ENCODE measurements at regions not wholly inside any gene's neighbourhood (a gene's known extent, or its start where the extent isn't known, plus 50 kb on each side); places are given as distances from the start of the nearest gene placed in this dataset.
A peak's percentile ranks its signal among the peaks of the same experiment; 100 is the strongest.
"Not testable (repeated sequence)": the region's sequence is repeated elsewhere in the genome, so short reads cannot be mapped to it uniquely, and the experiment has no call there.

- DNase-seq = no peak
Observed at GRCh38 chr11:45382133-45382878, 96.2 kb upstream of the SYT13 start.

- DNase-seq = no peak
Observed at GRCh38 chr11:45379162-45379863, 93.2 kb upstream of the SYT13 start.

DNA sequence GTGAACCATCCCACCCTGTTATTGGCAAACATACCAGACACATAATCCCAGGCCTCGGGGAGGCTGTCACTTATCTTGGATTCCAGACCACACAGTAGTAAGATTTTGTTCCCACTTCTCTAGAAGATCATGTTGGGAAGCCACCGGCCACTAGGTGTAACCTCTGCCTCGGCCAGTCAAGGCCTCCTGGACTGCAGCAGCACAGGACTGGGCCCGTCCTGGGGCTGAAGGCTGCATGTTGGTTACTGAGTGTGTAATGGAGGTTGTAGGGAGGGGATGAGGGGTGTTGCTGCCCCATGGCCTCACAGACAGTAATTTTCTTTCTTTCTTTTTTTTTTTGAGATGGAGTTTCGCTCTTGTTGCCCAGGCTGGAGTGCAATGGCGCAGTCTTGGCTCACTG is 92.4 kb upstream of the SYT13 start:
- DNase-seq = no peak

- no peak for DNase-seq
Observed at GRCh38 chr11:45374653-45375059, 88.5 kb upstream of the SYT13 start.

GRCh38 chr11:45374130-45374529 is 88.0 kb upstream of the SYT13 start:
- no peak for DNase-seq

- DNase-seq = no peak
Observed at GRCh38 chr11:45373506-45374035, 87.4 kb upstream of the SYT13 start.

- not testable (repeated sequence) for DNase-seq
Observed at GRCh38 chr11:45372414-45372813, 86.3 kb upstream of the SYT13 start.

- peak; percentile 90 for DNase-seq
Observed at GRCh38 chr11:45371251-45372115, 85.3 kb upstream of the SYT13 start.

- DNase-seq = no peak
Observed at GRCh38 chr11:45369313-45369712, 83.2 kb upstream of the SYT13 start.

DNA sequence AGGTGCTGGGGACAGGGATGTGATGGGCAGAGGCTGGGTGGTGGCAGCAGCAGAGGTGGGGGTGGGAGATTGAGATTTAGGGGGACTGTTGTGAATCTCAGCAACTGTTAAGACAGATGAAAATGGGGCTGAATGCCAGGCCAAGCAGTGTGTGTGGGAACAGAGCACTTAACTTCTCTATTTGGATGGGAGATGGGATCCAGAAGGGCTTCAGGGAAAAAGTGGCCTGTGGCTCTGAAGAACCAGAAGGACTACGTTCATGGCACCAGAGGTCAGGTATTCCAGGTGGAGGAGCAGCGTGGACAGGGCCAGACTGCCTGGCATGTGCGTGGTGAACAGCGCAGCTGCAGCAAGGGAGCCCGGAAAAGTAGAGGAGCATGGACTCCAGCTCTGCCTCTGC is 82.6 kb upstream of the SYT13 start:
- no peak for DNase-seq

DNA sequence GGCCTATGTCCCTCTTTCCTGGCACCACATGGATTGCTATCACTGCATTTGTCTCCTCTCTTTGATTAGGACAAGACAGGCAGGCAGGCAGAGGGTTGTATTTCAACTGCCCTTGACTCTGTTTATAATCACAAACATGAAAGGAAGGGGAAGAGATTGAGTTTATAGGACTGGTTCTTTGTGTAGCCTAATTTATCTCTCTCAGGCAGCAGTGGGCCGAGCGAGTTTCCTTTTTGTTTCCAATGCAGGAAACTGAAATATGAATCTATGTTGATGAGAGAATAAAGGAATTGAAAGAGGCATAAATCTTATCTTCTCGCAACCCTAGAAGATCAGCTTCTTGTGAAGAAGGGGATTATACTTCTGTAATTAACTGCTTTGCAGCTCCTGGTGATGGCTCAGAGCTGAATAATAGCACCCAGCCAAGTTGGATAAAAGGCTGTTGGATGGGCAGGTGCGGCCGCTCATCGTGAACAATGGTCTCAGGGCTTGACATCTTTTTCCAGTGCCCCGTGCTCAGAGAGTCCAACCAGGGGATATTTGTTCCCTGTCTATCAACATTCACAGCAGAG is 80.6 kb upstream of the SYT13 start:
- DNase-seq = no peak

DNA sequence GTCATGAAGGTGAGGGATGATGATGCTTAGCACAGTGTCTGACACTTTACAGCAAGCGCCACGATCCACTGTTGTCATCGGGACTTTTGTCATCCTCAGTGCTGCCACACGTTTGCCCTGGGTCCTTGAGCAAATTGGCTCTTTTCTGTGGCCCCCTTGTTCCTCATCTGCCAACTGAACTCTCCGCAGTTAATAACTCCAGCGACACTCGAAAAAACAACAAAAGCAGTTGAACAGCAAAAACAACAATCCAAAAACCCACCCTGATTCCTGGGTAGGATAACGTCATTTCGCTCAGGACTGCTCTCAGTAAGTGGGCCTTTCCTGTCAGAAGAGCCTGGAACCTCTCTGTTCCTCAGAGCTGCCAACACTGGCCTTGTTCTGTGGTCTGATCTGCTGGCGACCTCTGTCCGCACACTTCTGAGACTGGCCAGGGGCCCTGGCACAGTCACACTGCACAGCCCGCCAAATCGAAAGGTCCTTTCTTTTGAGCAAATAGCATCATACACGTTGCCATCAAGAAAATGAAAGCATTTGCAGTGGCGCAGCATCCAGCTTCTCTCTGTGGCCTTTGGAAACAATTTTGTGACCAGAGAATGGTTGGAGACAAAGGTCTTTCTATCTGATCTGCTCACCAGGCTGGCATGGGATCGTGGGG is 79.9 kb upstream of the SYT13 start:
- no peak for DNase-seq

DNA sequence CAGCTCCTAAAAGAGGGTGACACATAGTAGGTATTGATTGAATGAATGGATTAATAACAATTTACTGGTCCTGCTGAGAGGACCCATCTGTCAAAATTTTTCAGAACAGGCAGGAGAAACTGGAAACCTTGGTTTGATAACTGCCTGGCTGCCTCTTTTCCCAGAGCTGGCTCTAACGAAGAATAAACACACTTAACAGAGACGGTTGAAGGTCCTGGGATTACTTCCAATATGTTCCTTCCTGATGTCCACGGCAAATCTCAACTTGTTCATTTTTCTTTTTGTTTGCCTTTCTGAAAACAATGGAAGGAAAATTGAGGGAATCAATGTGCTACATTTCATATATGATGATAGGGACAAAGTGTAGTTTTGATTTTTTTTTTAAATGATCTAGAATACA is 76.5 kb upstream of the SYT13 start:
- DNase-seq = no peak

DNA sequence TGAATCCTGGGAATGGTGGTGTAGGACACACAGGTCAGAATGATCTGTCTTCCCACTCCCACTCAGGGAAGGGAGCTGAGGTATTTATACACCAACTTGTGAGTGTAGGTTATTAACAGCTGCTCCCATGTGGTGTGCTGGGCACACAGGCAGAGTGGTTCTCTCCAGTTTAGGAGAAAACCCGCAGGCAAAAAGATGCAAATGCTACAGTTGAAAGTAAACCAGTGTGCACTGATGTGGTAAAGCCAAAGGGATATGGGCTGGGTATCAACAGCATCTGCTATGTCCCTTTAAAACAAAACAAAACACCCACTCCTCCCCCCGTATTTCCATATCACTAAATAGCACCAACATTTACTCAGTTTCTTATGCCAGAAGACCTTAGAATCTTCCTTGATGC is 75.4 kb upstream of the SYT13 start:
- no peak for DNase-seq

GRCh38 chr11:45355706-45356041 is 69.5 kb upstream of the SYT13 start:
- no peak for DNase-seq

- DNase-seq = no peak
Observed at GRCh38 chr11:45354976-45355705, 69.0 kb upstream of the SYT13 start.

GRCh38 chr11:45348729-45349128 is 62.6 kb upstream of the SYT13 start:
- no peak for DNase-seq

DNA sequence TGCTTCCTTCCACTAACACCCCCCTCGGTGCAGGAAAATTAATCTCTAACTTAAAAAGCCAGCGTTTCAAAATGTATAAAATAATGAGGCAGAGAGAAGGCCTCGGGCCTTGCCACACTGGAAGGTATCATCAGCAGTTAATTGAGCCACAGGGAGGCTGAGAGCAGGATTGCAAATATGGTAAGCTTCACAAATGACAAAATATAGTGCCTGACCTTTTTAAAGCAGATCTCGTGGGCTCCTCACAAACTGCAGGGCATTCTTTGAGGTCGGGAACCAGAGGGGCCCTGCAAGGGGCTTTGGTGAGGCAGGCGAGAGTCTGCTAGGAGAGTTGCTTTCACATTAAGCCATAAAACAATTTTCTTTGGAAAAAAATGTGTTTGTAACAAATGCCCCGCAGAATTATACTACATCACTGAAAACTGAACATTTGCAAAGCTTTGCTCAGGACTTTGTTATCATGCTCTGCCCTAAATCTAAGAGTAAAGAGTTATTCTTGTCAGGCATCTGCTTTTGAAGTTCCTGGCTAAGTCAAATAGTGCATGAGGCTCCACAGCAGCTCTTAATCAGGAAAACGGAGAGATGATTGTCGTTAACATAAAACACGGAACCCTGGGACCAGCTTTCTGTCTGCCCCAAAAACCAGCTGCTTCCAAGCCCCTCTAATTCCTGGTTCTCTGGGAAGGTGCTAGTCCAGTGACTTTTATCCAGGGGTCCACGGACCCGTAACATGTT is 61.4 kb upstream of the SYT13 start:
- DNase-seq = no peak

DNA sequence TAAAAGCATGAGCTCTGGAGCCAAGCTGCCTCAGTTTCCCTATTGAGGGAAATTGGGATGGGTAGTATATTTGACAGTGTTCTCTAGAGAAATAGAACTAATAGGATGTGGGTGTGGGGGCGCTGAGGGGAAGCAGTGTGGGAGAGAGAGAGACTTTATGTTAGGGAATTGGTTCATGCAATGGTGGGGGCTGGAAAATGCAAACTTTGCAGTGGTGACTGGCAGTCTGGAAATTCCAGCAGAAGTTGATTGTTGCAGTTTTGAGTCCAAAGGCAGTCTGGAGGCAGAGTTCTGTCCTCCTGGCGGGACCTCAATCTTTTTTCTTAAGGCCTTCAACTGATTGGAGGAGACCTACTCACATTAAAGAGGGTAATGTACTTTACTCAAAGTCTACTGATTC is 59.4 kb upstream of the SYT13 start:
- no peak for DNase-seq

GRCh38 chr11:45344028-45344427 is 57.9 kb upstream of the SYT13 start:
- no peak for DNase-seq

DNA sequence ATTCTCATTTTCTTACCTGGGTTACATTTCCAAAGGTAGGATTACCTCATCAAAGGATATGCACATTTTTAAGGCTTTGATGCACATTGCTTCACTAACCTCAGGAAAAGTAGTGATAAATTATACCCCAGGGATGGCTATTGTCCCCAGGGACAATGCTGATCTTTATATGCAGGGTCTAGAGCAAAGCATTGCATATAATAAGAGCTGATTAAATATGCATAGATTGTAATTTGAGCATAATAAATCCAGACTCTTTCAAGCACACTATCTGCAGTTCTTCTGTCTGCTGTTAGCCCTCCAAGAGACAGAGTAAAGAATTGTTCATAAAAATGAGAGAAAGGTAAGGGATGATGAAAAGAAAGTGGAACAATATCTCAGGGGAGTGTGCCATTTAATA is 57.3 kb upstream of the SYT13 start:
- DNase-seq = no peak
